ENCODE measurements at regions not wholly inside any gene's neighbourhood (a gene's known extent, or its start where the extent isn't known, plus 50 kb on each side); places are given as distances from the start of the nearest gene placed in this dataset.

- Histone ChIP-seq H3K27me3 (ENCODE audit: control insufficient read depth, insufficient read depth, low read length) (peaks cover 2% of the 10 kb centered on the region), H3K4me1 (ENCODE audit: control insufficient read depth in 2 of 3, insufficient read depth in 2 of 3, low read depth in 1 of 3, low read length in 3 of 3) (no peaks in the 10 kb centered on the region), H3K36me3 (ENCODE audit: control insufficient read depth in 2 of 3, insufficient read depth in 3 of 3, low read length in 3 of 3) (no peaks in the 10 kb centered on the region), H3K9ac (ENCODE audit: low read length in 3 of 3) (no peak overlapping the region), H3K9me3 (ENCODE audit: control insufficient read depth in 2 of 3, insufficient read depth in 1 of 3, low read length in 3 of 3) (no peaks in the 10 kb centered on the region), H3K4me3 (ENCODE audit: low read length in 3 of 3) (no peak overlapping the region), H3K27ac (ENCODE audit: low read depth in 2 of 2, low read length in 2 of 2) (no peak overlapping the region)
- intact Hi-C loops (cut with DNase I): no loop called here
- no peak for FAIRE-seq
- DNase-seq: peak in 4 of 5 donors; percentile 81 to 88 (median 84)
- no peak for TF ChIP-seq CTCF (IDR thresholded peaks at IDR 0.05; ENCODE audit: borderline replicate concordance, extremely low read depth, insufficient read depth)
These were observed 168.9 kb downstream of the MN1 start for GRCh38 chr22:27632451-27633295.

GRCh38 chr22:27633296-27633871, 168.2 kb downstream of the MN1 start:
- Histone ChIP-seq H3K9me3 (ENCODE audit: control insufficient read depth in 2 of 3, insufficient read depth in 1 of 3, low read length in 3 of 3) (no peaks in the 10 kb centered on the region), H3K27me3 (ENCODE audit: control insufficient read depth, insufficient read depth, low read length) (peaks cover 2% of the 10 kb centered on the region), H3K4me1 (ENCODE audit: control insufficient read depth in 2 of 3, insufficient read depth in 2 of 3, low read depth in 1 of 3, low read length in 3 of 3) (no peaks in the 10 kb centered on the region), H3K27ac (ENCODE audit: low read depth in 2 of 2, low read length in 2 of 2) (no peak overlapping the region), H3K36me3 (ENCODE audit: control insufficient read depth in 2 of 3, insufficient read depth in 3 of 3, low read length in 3 of 3) (no peaks in the 10 kb centered on the region), H3K4me3 (ENCODE audit: low read length in 3 of 3) (no peak overlapping the region), H3K9ac (ENCODE audit: low read length in 3 of 3) (no peak overlapping the region)
- no peak for TF ChIP-seq CTCF (IDR thresholded peaks at IDR 0.05; ENCODE audit: borderline replicate concordance, extremely low read depth, insufficient read depth)
- no peak for DNase-seq
- no peak for FAIRE-seq
- intact Hi-C loops (cut with DNase I): no loop called here

GRCh38 chr22:27634043-27634740, 167.4 kb downstream of the MN1 start:
- no peak for TF ChIP-seq CTCF (IDR thresholded peaks at IDR 0.05; ENCODE audit: borderline replicate concordance, extremely low read depth, insufficient read depth)
- Histone ChIP-seq H3K4me1 (ENCODE audit: control insufficient read depth in 2 of 3, insufficient read depth in 2 of 3, low read depth in 1 of 3, low read length in 3 of 3) (peaks cover 0 to 3% (median 0%) of the 10 kb centered on the region in 3 donors), H3K4me3 (ENCODE audit: low read length in 3 of 3) (no peak overlapping the region), H3K36me3 (ENCODE audit: control insufficient read depth in 2 of 3, insufficient read depth in 3 of 3, low read length in 3 of 3) (no peaks in the 10 kb centered on the region), H3K9ac (ENCODE audit: low read length in 3 of 3) (no peak overlapping the region), H3K27ac (ENCODE audit: low read depth in 2 of 2, low read length in 2 of 2) (no peak overlapping the region), H3K9me3 (ENCODE audit: control insufficient read depth in 2 of 3, insufficient read depth in 1 of 3, low read length in 3 of 3) (no peaks in the 10 kb centered on the region), H3K27me3 (ENCODE audit: control insufficient read depth, insufficient read depth, low read length) (peaks cover 2% of the 10 kb centered on the region)
- intact Hi-C loops (cut with DNase I): no loop called here
- DNase-seq (no peak), FAIRE-seq (no peak)

Data from kidney (tissue), 13 donors.